GM18520 (cell line): ENCODE measurements at regions not wholly inside any gene's neighbourhood (a gene's known extent, or its start where the extent isn't known, plus 50 kb on each side); places are given as distances from the start of the nearest gene placed in this dataset.

ENCODE experiments used
- ATAC-seq: cut with Tn5 transposase; IDR thresholded peaks from one replicate; pipeline ENCODE4 v1.9.1; 2021; ENCODE audit not compliant: unreplicated experiment

DNA sequence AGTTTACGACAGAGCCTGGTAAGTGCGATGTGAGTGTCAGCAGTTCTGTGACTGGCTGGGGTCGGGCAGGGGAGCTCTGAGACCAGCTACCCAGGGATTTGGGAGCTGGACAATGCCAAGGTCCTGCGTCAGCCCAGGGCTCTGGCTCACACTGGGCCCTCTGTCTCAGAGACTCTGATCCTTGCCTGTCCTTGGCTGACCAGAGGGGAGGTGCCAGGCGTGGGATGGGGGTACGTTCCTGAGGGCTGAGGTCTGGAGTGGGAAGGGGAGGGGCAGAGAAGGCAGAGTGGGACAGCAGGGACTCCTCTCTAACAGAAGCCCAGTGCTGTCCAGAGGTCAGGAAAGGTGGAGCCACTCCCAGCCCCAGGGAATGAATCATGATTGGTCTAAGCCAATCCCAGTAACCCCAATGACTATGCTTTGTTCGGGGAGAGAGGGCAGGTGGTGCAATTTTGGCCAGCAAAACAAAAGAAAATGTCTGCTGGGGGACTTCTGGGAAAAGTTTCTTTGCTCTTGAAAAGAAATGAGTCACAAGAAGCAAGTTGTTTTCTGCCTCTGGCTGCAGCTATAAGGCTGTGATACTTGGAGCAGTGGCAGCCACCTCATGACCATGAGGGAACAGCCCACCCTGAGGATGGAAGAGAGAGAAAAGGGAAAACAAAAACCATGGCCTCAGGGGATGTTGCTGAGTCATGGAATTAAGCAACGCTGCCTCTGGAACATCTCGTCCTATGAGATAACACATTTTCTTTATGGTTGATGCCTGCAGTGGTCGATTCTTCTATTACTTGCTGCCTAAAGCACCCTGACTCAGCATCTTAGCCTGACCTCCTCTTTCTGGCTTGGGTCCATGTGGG is 108.3 kb downstream of the CHST1 start:
- no peak for ATAC-seq

DNA sequence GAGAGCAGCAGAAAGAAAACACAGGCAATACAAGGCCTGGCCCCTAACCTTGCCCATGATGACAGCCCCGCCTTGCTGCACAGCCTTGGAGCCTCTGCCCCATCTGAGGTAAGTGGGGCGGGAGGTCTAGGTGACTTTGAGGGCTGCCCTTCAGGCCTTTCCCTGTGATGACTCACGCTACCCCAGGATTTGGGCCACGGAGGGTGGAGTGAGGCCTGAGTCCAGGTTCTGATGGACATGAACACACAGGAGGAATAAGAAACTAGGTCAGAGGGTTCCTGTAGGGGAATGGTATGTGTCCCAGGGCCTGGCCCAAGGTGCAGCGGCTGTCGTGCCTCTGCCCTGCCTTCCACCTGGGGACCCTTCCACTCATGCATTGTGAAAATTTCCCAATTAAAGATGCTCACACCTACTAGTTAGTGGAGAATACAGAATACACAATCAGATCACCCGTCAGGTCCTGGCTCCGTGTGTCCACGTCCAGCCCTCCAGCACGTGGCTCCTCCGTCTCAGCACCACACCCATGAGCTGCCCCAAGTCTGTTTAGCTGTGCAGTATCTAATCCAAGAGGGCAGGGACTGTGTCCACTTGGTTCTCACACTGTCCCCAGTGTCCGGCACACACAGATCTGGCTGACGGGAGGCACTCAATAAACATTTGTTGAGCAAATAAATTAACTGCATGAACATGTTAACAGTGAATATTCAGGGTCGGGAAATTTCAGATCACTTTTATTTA is 111.0 kb downstream of the CHST1 start:
- ATAC-seq = no peak

DNA sequence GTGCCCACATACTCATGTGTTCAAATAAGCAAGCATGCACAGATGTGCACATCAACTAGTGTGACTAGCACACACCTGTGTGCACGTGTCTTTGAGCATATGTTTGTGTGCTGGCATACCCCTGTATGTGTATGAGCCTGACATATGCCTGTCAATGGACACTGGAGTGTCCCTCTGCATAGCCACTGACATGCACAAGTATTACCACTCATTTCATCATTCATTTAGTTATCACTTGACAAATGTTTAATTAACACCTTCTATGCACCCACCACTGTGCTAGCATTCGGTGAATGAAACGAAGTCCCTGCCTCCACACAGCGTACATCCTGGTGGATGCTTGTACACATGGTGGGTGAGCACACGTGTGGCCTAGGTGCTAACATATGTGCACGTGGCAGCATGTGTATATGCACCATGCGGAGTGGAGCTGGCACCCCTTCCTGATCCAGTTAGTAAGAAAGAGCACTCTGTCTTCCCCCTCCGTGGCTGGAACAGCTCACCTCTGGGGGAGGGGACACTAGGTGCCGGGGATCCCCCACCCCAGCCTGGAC is 112.0 kb downstream of the CHST1 start:
- ATAC-seq = no peak

DNA sequence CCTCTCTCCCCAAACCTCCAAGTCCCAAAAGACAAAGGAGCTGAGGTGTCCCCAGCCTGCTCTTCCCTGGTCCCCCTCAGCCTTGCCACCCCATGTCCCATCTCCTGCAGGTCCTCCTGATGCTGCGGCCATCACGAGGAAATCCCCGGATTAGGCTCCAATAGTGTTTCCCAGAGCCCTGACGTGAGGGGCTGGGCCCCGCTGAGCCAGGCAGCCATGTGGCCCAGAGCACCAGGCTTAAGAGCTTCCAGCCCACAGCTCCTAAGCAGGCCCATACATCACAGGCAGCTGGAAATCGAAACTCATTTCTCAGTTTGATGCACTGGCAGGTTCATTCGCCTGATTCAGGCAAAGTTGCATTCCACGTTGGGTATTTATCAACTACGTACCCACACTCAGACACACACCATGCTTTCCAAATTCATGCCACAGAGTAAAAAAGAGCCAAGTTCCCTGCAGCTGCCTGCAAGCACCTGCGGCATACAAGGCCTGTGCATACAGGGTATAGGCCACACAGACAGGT is 114.2 kb downstream of the CHST1 start:
- ATAC-seq = no peak

DNA sequence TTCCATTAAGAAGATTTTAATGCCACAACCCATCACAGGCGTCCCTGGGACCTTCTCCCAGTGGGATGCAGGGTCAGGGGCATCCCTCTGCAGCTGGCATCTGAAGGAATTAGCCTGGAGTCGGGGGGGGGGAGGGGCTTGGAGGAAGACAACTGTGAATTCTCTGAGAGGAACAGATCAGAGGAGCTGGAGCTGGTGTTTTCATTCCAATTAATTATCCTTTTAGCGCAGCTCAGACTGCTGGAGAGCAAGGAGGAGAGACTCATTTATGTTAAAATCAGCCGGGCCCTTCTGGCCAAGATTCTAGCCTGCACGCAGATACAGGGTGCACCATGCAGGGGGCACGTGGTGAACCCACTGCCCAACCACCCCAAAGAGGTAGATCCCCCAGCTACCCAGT is 116.2 kb downstream of the CHST1 start:
- no peak for ATAC-seq

DNA sequence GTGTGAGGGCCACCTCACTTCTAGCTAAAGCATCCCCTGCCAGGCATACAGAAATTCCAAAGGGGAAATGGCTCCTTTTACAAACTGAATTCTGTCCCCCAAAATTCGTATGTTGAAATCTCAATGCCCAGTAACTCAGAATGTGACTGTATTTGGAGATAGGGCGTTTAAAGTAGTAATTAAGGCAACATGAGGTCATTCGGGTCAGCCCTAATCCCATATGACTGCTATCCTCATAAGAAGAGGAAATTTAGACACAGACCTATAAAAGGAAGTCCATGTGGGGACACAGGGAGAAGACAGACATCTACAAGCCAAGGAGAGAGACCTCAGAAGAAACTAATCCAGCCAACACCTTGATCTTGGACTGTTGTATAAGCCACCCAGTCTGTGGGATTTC is 119.1 kb downstream of the CHST1 start:
- no peak for ATAC-seq

DNA sequence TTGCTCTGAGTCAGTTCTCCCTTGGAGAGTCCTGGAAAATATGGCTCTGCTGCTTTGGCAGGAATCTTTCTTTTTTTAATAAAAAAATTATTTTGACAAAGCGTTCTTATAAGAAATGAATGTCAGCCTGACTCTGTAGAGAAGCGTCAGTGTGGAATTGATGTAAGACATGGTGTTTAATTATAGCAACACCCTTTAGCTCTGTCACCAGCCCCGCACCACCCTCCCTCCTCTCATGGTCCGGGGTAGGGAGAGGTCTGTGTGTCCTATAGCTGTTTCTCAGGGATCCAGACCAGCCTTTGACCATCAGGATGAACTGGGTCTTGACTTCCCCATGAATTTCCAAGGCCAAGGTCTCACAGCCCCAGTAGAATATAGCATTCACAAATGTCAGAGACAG is 120.6 kb downstream of the CHST1 start:
- ATAC-seq = no peak

DNA sequence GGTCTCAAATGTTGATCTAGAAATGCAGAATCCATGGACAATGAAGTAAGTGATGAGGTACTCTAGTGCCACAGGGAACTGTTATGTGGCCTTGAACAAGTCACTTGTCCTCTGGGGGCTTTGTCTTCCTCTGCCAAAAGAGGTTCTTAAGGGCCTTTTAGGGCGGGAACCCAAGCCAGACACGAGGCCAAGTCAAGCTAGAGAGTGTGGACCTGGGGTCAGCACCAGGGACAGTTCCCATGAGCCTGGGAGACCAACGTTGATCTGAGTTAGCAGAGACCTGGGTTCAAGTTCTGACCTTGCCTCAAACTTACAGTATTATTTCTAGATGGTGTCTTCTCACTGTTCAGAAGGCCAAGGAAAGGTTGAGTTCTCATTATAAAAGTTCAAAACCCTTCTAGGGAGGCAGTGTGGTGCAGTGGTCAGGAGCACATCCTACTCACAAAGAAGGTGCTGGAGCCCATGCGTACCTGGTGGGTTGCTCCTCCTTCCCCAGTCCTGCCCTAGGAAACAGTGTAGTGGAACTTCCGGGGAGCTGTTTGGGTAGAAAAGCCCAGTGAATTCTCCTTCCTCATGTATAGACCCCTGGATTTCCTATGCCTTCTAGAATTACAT is 121.5 kb downstream of the CHST1 start:
- no peak for ATAC-seq

DNA sequence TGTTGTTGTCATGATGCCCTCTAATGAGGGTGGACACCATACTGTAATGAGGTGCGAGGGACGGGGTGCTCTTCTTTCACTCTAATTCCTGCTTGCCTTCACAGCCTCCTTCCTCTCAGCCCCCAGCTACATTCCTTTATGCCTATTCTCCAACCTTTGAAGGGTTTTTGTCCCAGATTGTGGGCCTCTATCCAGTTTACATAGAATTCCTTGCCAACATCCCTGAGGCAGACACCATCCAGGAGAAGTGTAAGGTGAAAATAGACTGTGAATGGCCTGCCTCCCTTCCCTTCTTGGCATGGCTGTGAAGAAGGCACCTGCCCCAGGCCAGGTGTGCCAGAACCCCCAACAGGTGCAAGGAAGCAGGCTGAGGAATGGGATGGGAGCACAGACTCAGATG is 122.3 kb downstream of the CHST1 start:
- ATAC-seq = no peak

DNA sequence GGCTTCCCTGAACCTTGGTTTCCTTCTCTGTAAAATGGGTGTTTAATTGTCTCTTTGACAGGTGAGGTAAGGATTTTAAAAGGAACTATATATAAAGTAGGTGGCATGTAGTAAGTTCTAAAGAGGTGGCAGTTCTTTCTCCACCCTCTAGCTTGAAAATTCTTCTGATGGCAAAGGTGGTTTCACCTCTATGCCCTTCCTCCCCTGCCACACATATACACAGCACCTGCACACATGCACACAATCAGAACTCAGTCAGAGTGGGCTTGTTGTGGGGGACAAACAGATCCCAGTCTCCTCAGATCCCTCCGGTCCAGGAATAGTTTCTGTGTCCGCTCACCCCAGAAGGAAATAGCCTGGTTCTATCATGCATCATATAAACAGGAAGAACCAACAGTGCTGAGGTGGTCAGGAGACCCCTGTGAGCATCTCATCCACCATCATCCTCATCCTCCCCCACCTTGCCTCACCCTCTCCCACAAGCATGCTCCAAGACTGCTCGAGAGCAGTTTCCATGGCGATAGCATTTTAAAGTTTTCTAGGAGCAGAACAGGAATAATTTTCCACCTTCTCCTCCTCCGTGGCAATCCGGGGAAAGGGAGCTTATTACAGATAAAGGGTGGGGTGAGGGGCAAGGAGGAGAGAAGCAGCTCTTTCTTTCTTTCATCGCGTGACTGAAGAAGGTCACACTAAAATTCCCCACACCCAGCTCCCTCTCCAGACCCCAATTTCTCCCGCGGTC is 123.6 kb downstream of the CHST1 start:
- ATAC-seq = no peak

DNA sequence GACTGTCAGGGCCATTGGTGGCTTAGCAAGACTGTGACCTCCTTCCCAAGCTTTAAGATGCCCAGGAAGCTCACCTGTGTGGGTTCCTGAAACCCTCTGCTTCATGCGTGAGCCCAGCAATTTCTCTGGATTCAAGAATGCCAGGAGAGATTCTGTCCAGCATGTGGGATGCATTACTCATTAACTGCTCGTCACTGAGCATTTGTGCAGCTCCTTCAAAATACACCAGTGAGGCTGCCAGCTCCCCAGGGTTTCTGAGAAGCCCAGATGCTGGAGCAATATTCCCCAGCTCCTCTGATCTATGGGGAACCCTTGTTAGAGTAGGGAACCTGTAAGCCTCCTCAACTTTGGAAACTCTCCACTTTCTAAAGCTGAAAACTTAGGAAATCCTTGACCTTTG is 126.5 kb downstream of the CHST1 start:
- no peak for ATAC-seq

DNA sequence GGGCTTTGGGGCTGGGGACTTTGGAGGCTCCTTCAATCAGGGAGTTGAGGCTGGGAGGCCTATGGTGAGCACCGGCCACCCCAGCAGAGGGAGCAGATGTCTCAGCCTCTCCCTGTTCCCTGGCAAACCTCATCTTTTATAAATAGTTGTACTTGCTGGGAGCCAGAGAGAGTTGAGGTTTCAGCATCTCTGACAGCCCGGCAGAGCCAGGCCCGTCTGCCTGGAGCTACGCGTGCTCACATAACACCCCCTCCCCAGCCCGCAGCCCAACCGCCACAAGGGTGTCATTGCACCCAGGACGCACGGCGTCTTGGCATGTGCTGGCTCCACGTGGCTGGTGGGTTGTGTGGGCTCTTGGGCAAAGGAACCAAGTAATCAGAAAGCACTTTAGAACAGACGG is 127.1 kb downstream of the CHST1 start:
- ATAC-seq = no peak

DNA sequence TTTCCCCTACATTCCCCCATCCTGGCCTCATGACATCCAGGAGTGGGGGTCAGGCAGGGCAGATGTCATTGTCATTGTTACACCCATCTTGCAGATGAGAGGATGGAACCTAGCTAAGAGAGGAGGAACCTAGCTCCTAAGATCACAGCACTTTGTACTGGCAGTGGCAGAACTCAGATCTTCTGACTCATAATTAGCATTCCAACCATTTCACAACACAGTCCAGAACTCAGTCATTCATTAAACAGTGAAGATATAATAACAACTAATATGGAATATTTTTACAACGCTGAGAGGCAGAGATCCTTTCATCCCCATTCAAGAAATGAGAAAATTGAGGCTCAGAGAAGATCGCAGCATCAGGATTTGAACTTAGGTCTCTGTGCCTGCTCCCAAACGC is 127.8 kb downstream of the CHST1 start:
- ATAC-seq = no peak

DNA sequence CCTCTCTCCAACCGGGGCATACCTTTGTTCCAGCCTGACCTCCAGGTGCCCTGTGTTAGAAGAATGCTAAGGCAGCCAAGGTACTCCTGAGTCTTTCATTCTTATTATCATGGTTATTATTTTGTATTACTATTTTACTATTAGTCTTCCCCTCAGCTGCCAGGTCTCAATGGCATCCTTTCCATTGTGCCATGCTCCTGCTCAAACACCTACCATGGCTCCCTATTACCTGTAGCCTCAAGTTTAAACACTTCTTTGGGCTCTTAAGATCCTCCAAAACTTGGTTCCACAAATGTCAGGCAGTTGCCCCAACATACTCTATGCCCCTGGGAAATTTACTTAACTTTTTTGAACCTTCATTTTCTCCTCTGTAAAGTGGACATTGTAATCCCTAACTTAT is 130.4 kb downstream of the CHST1 start:
- no peak for ATAC-seq

DNA sequence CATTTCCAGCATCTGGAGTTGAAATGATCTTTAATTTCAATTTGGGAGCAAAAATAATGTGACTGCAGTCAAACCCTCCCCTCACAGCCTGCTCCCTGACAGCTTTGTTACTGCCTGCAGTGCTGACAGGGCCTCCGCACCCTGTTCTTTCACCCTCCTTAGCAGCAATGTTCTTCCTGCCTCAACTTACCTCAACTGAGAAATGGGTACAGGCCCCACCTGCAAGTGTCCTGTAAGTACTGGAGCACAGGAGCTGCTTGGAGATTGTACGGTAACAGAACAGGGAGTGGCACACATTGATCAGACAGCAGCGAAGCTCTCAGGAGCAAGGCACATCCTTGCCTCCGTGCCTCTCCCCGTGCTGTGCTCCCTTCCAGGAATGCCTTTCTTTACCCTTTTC is 131.3 kb downstream of the CHST1 start:
- no peak for ATAC-seq

DNA sequence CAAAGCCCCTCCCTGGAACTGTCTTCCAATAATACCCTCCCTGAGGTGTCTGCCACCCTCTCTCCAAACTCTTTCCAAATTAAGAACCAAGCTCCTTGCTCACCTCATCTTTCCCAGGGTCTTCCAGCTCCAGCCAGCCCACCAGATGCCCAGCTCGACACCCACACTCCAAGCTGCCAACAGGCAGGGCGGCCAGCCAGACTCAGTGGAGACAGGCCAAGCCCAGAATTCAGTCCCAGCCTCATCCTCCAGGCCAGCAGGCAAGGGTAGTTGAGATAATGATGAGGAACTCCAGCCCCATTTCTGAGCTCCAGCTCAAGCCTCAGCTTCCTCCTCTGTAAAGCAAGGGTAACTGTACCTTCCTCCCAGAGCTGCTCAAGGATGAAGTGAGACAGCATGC is 132.9 kb downstream of the CHST1 start:
- no peak for ATAC-seq

DNA sequence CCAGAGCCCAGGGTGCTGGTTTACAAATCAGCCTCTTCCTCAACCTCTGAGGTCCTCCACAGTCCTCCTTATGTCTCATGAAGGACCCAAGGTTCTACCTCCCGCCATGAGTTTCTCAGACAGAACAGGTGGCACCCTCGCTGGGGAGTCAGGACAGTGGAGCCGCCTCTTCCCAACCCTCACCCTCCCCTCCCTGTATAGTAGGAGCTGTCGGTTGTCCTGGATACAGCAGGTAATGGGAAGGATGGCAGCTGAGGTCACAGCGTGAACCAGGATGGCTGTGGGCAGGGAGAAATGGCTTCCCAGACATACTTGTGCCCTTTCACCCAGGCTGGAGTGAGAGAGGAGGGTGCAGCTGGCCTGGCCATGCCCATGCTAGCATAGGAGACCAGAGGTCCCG is 134.6 kb downstream of the CHST1 start:
- no peak for ATAC-seq

DNA sequence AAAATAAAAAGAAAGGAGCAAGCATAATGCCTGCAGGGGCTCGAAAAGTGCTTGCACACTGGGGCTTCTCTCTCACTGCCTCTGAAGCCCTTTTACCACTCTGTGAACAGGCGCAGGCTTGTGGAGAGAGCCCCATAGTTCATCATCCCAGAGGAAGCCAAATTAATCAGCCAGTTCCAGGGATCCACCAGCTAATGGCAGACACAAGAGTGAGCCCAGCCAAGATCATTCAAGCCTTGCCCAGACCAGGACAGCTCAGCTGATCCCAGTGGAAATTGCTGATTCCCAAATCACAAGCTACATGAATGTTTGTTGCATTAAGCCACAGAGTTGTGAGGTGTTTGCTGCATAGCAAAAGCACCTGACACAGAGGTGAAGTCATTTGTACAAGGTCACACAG is 135.3 kb downstream of the CHST1 start:
- no peak for ATAC-seq

DNA sequence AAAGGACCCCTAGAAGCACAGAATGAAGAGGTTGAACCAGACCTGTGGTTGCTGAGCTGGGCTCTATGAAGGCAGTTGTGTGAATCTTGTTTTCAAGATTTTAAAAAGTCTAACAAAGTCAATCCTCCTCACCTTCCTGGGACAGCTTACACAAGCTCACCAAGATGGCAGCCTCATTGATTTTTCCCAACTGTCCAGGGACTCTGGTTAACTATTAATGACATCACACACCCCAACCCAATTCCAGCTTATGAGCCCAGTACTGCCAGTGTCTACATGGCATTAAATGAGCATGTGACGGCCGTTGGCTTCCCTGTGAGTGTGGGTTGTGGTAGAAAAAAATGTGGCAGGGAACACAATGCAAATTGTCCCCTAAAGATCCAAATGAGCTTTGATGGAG is 137.0 kb downstream of the CHST1 start:
- ATAC-seq = no peak

DNA sequence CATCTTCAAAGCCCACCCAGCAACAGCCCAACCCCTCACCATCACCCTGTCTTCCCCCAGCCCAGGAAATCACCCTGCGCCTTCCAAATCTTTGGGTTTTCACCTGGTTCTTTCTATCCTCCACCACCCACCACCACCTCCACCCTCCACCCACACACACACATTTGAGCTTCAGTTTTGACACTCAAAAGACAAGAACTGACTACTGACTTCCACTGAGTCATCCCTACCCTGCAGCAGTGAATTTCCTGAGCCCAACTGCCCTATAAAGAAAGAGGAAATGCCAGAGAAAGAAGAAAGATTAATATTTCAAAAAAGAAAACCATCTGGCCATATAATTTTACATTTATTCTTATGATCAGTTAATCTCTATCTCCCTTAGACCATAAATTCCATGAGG is 137.5 kb downstream of the CHST1 start:
- no peak for ATAC-seq

DNA sequence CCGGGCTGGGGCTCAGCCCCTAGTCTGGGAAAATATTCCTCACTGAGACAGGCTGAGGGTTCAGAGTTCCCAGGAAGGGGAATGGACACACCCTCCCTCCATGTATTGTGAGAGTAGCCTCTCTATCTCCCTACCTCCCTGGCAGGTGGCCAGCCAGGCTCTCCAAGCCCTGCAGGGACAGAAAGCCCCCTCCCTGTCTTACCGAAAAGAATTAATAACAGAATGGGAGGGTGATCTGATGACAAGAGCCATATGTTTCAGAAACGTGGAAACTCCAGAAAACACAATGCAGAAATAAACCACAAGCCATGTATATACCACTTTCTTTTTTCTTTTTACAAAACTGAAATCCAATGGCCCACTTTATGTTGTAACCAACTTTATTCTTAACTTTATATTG is 140.0 kb downstream of the CHST1 start:
- no peak for ATAC-seq
